Amniotic epithelial cell (primary cell): ENCODE measurements at regions not wholly inside any gene's neighbourhood (a gene's known extent, or its start where the extent isn't known, plus 50 kb on each side); places are given as distances from the start of the nearest gene placed in this dataset.
"Not testable (repeated sequence)": the region's sequence is repeated elsewhere in the genome, so short reads cannot be mapped to it uniquely, and the experiment has no call there.

Experiments used
- DNase-seq: peaks from one replicate; pipeline ENCODE4 v3.0.0-alpha.2; 2010; ENCODE audit warnings: low read depth

- not testable (repeated sequence) for DNase-seq
These were observed 94.3 kb upstream of the RUFY1 start for GRCh38 chr5:179456075-179456474.

DNA sequence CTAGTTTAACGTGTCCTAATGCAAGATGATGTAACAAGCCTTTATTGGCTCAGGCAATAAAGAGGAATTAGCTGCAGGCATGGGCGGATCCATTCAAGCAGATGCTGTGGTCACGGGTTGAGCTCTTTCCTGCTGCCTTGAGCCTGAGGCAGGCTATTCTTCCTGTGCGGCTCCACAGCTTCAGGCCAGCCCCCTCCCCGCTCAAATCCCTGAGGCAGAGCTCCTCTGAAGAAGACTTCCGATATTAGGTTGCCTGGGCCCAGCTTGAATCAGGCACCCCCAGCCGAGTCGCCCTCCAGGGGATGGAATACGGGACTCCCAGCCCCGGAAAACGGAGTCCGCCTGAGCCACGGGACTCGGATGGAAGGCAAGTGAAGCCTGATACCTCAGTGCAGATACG, 95.0 kb upstream of the RUFY1 start:
- DNase-seq: no peak

GRCh38 chr5:179454356-179454755, 96.0 kb upstream of the RUFY1 start:
- no peak for DNase-seq

GRCh38 chr5:179453616-179454015, 96.7 kb upstream of the RUFY1 start:
- DNase-seq: no peak

DNA sequence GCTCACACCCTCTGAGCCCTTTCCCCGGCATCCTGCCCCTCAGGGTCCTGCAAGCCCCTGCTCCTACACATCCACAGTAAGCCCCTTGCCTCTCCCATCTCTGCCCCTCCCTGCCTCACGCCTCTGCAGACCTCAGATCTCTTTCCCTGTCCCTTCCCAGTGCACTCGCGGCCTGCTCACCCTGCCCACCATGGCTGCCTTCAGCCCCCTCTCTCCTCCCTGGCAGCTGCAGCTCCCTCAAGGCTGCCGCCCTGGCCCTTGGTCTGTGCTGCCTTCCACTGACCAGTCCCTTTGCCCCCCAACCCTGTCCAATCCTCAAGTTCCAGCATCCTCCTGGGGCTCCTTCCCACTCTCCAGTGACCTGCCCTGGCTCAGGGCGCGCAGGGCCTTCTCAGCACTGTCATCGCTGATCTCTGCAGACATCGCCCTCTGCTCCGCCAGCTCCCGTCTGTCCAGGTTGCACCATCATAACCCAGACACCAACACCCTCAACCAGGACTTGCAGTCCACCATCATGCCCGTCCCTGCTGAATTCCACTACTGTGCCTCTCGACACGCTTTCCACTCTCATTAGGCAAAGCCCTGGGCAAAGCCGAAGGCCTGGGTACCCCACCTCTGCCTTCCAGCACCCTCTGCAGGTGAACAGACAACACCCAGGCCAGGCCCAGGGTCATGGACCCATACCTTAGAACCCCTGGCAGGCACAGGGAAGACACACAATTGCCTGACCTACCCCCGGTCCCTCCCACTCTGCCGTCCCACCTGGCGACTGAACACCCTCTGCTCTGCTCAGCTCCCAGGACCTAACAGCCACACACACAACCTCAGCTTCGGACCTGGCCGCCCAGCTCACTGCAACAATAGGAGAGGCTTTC, 97.8 kb upstream of the RUFY1 start:
- DNase-seq: no peak

- DNase-seq: no peak
These were observed 98.5 kb upstream of the RUFY1 start for GRCh38 chr5:179451828-179452196.

DNA sequence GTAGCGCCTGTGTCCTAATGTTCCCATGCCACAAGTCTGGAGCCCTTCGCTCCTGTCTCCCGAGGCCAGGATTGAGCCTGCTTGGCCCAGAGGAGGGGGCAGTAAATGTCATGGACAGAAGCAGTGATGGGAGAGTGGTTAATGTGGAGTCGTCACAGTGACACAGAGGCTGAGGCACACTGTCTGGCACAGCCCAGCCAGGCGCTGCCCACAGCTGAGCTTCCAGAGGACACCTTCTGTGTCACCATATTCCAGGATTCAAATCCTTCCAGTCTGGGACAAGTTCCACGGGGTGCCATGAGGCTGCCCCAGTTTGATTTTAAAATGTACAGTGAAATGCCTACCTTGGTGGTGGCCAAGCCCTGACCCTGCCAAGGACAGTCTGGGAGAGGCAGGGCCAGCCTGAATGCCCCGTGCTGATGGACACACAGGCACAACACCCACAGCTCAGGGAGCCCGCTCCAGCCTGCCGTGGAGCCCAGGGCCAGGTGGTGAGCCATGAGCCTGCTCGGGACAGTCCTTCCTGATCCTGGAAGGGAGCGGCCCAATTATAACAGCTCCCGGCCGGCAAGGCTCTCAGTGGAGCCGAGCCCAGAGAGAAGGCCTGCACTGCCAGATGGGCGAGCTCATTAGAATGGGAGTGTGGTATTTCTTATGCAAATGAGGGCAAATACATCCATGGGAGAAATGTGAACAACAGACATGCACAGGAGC, 99.1 kb upstream of the RUFY1 start:
- no peak for DNase-seq

DNA sequence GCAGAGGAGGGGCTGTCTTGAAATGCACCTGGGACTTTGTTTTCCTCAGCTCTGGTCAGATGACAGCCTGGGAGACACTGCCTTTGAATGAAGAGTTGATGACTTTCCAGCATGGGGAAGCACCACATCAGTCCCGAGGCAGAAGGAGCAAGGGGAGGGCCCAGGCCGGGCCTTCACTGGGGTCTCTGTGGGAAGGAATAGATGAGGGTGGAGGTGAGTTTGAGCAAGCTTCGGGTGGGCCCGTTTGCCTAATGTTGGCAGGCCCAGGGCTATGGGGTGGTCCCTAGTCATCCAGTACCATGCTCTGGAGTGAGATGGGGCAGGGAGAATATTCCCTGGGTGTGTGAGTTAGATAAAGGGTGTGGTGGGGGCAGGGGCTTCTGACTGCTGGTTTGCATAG, 100.4 kb upstream of the RUFY1 start:
- DNase-seq: not testable (repeated sequence)

DNA sequence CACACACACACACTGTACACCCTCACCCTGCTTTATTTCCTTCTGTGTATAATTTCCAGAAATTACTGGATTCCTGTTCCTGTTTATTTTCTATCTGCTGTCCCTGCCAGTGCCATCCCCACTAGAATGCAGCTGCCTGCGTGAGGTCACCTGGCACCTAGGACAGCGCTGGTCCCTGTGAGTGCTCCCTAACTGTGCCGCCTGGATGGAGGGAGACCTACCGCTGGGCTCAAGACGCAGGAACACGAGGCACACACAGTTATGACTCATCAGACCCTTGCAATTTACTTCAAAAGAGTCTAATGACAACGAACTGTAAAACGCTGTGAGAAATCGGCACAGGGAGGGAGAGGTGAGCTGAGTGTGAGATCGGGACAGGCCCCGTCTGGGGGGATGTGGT, 102.1 kb upstream of the RUFY1 start:
- DNase-seq: not testable (repeated sequence)

- not testable (repeated sequence) for DNase-seq
These were observed 97.0 kb upstream of the ADAMTS2 start for GRCh38 chr5:179442289-179442688.

GRCh38 chr5:179439181-179439985, 94.1 kb upstream of the ADAMTS2 start:
- DNase-seq: no peak

- no peak for DNase-seq
These were observed 93.2 kb upstream of the ADAMTS2 start for GRCh38 chr5:179438461-179438860.

GRCh38 chr5:179438011-179438441, 92.8 kb upstream of the ADAMTS2 start:
- DNase-seq: peak; percentile 3

DNA sequence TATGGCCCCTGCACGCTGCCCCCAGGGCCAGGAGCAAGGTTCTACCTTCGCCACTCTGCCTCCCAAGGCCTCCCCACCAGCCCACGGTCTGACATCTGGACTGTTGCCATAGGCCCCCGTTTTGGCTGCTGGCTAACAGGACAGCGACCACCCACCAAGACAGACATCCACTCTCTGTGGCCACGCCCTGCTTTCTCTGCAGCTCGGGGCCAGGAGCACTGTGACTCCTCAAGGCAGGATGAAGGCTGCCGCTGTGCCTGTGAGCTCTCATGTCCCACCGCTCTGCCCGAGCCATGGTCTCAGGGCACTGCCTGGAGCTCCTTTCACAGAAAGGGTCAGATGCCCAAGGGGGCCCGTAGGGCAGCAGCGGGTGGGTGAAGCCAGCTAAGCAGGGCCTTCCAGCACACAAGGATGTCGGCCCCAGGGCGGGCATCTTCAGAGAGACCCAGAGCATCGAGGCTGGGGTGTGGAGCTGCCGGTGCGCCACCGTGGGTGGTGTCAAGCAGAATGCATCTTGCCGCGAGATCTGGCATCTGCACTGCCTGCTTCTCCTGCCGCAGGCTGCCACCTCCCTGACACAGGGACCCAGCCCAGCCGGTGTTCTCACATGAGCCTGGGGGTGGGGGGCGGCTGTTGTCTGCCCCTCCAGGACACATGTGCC, 92.2 kb upstream of the ADAMTS2 start:
- no peak for DNase-seq

GRCh38 chr5:179436321-179437122, 91.3 kb upstream of the ADAMTS2 start:
- DNase-seq: no peak

DNA sequence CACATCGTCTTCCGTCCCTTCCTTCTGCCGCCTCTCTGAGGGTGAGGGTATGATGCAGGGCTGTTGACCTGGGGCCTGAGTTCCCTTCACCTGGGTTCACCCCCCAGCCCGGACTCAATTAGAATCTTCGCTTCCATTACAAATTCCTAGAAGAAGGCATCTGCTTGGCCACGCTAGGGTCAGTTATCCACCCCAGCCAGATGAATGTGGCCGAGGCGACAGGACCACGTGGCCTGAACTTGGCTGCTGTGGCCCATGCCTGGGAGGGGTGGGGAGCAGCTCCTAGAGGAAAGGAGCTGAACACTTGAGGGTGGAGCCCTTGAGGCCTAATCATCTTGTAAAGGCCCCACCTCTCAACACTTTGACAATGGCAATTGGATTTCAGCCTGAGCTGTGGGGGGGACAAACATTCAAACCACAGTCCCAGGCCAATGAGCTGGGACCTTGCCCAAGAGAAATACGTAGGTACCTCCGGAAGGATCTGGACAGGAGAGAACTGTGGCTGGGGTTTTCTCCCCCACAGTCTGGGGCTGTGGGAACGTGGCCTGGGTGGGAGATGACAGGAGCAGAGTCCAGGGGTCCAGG, 90.6 kb upstream of the ADAMTS2 start:
- DNase-seq: no peak

DNA sequence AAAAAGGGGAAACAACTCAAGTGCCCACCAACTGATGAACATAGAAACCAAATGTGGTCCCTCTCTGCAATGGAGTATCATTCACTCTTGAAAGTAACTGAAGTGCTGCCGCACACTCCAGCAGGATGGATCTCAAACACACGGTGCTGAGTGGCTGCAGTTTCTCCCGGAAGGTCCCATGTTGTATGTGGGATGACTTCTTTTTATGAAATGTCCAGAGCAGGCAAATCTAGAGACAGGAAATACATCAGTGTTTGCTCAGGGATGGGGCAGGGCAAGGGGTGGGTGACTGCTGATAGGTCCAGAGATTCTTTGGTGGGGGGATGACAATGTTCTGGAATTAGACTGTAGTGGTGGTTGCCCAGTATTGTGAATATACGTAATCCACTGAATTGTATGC, 89.9 kb upstream of the ADAMTS2 start:
- DNase-seq: no peak

DNA sequence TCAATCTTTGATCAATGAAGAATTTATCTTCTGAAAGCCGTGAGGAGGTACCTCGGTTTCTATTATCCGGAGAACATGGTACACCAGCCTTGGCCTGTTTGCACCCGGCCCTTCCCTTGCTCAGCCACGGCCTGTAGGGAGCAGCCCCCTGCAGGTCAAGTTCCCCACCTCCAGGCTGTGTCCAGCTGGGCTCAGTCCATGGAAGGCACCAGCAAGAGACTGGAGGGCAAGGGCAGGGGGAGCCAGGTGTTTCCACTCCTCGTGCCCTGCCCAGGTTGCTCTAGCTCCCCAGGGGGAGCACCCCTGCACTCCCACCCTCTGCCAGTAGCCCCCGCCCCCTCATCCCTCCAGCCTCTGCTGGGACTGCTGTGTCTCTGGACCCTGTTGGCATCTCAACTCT, 87.3 kb upstream of the ADAMTS2 start:
- DNase-seq: no peak

DNA sequence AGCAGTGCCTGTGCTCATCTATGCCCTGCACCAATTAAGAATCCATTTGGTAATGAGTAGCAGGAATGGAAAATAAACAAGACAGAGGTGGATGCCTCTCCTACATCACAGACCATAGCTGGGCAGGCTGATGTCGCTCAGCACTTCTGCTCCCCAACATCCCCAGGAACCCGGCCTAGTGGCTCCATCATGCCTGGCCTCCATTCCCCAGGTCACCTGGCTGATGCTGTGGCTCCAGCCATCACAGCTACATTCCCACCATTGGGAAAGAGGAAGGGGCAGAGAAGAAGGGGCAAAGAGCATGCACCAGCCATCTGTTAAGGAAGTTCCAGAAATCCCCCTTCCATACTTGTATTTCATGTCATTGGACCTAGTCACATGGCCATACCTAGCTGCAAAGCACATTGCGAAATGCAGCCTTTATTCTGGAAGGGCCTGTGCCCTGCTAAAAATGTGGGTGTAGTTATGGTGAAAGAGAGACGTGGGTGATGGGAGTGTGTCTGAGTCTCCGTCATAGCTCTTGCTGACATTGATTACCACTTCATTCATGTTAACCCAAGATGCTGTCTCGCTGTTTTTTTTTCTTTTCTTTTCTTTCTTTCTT, 86.1 kb upstream of the ADAMTS2 start:
- no peak for DNase-seq
